HL-60 (cell line): ENCODE measurements at regions not wholly inside any gene's neighbourhood (a gene's known extent, or its start where the extent isn't known, plus 50 kb on each side); places are given as distances from the start of the nearest gene placed in this dataset.

Experiments used
- DNase-seq, 2 experiments: peaks; one replicate each; pipeline ENCODE4 v3.0.0-alpha.2; 2010 to 2020; ENCODE audit warnings: low read depth in 1 of 2, low spot score in 1 of 2
- H3K27ac ChIP-seq: fragments of 250-450 bp; sonication (Bioruptor Pico); replicated peaks from 2 replicates; pipeline ENCODE4 v1.5.1; 2020; ENCODE audit warnings: mild to moderate bottlenecking, moderate library complexity
- H3K27me3 ChIP-seq: fragments of 250-450 bp; sonication (Bioruptor Pico); 2 replicates; pipeline ENCODE4 v1.5.1; 2021; ENCODE audit warnings: mild to moderate bottlenecking, moderate library complexity; ENCODE audit not compliant: insufficient read depth, poor library complexity, severe bottlenecking
- H3K4me3 ChIP-seq: replicated peaks from 2 replicates; pipeline ENCODE4 v1.5.1; 2011; ENCODE audit warnings: mild to moderate bottlenecking, control low read depth, low read length; ENCODE audit not compliant: insufficient read depth
- GABPA ChIP-seq: IDR thresholded peaks from 2 replicates; pipeline ENCODE4 v1.6.1; 2012; ENCODE audit warnings: low read depth
- POLR2AphosphoS5 ChIP-seq: IDR thresholded peaks from 2 replicates; pipeline ENCODE4 v1.6.1; 2012; ENCODE audit warnings: low read depth
- SPI1 ChIP-seq: IDR thresholded peaks from 2 replicates; pipeline ENCODE4 v1.6.1; 2012; ENCODE audit warnings: low read depth, mild to moderate bottlenecking, borderline replicate concordance
- TF ChIP-seq, protein P1 (sequence below): IDR thresholded peaks from one replicate; pipeline ENCODE4 v1.5.1; 2011; ENCODE audit warnings: low read length, control low read depth, inconsistent platforms; ENCODE audit not compliant: insufficient read depth
- TF ChIP-seq, protein P2 (sequence below): IDR thresholded peaks from 2 replicates; pipeline ENCODE4 v1.6.1; 2012; ENCODE audit warnings: low read depth; ENCODE audit not compliant: insufficient replicate concordance

DNA sequence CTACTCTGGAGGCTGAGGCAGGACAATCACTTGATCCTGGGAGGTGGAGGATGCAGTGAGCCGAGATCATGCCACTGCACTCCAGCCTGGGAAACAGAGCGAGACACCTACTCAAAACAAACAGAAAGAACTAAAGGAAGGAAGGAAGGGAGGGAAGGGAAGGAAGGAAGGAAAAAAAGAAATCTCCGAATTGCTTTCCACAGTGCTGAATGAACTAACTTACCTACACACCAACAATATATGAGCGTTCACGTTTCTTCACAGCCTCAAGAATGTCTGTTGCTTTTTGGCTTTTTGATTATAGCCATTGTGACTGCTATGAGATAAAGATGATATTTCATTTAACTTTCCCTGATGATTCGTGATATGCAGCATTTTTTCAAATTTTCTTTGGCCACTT is 1343.7 kb downstream of the LRFN5 start:
- no peak overlapping the region for H3K27ac ChIP-seq
- TF ChIP-seq, protein P1, sequence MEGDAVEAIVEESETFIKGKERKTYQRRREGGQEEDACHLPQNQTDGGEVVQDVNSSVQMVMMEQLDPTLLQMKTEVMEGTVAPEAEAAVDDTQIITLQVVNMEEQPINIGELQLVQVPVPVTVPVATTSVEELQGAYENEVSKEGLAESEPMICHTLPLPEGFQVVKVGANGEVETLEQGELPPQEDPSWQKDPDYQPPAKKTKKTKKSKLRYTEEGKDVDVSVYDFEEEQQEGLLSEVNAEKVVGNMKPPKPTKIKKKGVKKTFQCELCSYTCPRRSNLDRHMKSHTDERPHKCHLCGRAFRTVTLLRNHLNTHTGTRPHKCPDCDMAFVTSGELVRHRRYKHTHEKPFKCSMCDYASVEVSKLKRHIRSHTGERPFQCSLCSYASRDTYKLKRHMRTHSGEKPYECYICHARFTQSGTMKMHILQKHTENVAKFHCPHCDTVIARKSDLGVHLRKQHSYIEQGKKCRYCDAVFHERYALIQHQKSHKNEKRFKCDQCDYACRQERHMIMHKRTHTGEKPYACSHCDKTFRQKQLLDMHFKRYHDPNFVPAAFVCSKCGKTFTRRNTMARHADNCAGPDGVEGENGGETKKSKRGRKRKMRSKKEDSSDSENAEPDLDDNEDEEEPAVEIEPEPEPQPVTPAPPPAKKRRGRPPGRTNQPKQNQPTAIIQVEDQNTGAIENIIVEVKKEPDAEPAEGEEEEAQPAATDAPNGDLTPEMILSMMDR = no peak
- TF ChIP-seq, protein P2, sequence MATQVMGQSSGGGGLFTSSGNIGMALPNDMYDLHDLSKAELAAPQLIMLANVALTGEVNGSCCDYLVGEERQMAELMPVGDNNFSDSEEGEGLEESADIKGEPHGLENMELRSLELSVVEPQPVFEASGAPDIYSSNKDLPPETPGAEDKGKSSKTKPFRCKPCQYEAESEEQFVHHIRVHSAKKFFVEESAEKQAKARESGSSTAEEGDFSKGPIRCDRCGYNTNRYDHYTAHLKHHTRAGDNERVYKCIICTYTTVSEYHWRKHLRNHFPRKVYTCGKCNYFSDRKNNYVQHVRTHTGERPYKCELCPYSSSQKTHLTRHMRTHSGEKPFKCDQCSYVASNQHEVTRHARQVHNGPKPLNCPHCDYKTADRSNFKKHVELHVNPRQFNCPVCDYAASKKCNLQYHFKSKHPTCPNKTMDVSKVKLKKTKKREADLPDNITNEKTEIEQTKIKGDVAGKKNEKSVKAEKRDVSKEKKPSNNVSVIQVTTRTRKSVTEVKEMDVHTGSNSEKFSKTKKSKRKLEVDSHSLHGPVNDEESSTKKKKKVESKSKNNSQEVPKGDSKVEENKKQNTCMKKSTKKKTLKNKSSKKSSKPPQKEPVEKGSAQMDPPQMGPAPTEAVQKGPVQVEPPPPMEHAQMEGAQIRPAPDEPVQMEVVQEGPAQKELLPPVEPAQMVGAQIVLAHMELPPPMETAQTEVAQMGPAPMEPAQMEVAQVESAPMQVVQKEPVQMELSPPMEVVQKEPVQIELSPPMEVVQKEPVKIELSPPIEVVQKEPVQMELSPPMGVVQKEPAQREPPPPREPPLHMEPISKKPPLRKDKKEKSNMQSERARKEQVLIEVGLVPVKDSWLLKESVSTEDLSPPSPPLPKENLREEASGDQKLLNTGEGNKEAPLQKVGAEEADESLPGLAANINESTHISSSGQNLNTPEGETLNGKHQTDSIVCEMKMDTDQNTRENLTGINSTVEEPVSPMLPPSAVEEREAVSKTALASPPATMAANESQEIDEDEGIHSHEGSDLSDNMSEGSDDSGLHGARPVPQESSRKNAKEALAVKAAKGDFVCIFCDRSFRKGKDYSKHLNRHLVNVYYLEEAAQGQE = peak; percentile 72

DNA sequence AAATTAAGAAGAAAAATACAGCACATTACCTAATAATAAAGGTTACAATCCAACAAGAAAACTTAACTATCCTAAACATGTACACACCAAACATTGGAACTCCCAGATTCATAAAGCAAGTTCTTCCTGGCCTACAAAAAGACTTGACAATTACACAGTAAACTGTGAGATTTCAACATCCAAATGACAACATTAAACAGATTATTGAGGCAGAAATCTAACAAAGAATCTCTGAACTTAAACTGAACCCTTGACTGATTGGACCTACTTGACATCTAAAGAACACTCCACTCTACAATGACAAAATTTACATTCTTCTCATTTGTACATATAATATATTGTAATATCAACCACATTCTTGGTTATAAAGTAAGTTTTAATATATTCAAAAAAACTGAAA is 1341.3 kb downstream of the LRFN5 start:
- Histone ChIP-seq H3K4me3 (no peak overlapping the region), H3K27ac (no peak overlapping the region), H3K27me3 (no peaks in the 10 kb centered on the region)
- no peak for DNase-seq
- TF ChIP-seq, protein P1 = no peak
- TF ChIP-seq, protein P2 = no peak
- no peak for TF ChIP-seq GABPA
- no peak for TF ChIP-seq SPI1
- TF ChIP-seq POLR2AphosphoS5 = no peak

More for the DNA sequence above, 1343.7 kb downstream of the LRFN5 start:
- Histone ChIP-seq H3K27me3 (no peaks in the 10 kb centered on the region), H3K4me3 (no peak overlapping the region)
- no peak for DNase-seq

DNA sequence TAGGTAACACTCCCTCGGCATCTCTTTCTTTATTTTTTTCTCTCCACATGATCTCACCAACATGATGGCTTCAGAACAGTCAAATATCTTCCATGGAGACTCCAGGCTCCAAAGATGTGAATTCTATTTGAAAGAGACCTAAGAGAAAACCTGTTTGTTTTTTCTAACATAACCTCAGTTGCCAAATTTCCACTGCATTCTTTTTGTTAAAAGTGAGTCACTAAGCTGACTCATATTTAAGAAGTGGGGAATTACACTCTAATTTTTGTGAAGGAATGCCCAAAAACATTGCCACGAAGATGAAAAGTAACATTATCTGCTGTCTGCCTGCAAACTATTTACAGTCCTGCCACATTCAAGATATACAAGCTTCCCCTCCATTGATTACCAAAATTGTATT is 1337.6 kb downstream of the LRFN5 start:
- H3K27ac ChIP-seq = no peak overlapping the region
- no peak overlapping the region for H3K4me3 ChIP-seq
- H3K27me3 ChIP-seq = no peaks in the 10 kb centered on the region
- TF ChIP-seq GABPA = no peak
- TF ChIP-seq, protein P1 = no peak
- no peak for TF ChIP-seq SPI1
- TF ChIP-seq POLR2AphosphoS5 = no peak
- TF ChIP-seq, protein P2 = no peak
- DNase-seq = no peak
